ENCODE measurements at regions not wholly inside any gene's neighbourhood (a gene's known extent, or its start where the extent isn't known, plus 50 kb on each side); places are given as distances from the start of the nearest gene placed in this dataset.

- no peak for TF ChIP-seq POLR2A (IDR thresholded peaks at IDR 0.05)
- TF ChIP-seq, protein P1, sequence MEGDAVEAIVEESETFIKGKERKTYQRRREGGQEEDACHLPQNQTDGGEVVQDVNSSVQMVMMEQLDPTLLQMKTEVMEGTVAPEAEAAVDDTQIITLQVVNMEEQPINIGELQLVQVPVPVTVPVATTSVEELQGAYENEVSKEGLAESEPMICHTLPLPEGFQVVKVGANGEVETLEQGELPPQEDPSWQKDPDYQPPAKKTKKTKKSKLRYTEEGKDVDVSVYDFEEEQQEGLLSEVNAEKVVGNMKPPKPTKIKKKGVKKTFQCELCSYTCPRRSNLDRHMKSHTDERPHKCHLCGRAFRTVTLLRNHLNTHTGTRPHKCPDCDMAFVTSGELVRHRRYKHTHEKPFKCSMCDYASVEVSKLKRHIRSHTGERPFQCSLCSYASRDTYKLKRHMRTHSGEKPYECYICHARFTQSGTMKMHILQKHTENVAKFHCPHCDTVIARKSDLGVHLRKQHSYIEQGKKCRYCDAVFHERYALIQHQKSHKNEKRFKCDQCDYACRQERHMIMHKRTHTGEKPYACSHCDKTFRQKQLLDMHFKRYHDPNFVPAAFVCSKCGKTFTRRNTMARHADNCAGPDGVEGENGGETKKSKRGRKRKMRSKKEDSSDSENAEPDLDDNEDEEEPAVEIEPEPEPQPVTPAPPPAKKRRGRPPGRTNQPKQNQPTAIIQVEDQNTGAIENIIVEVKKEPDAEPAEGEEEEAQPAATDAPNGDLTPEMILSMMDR (IDR thresholded peaks at IDR 0.05 in 4 of 5, conservative IDR thresholded peaks at IDR 0.05 in 1 of 5) = no peak
Observed at GRCh38 chr5:105917189-105917588, 1753.5 kb downstream of the EFNA5 start.
